GM12878 (cell line): ENCODE measurements at regions not wholly inside any gene's neighbourhood (a gene's known extent, or its start where the extent isn't known, plus 50 kb on each side); places are given as distances from the start of the nearest gene placed in this dataset.

Experiments used
- BHLHE40 ChIP-seq, 2 experiments: fragments of 450-650 bp in 1 of 2; IDR thresholded peaks; 2 replicates each; pipeline ENCODE4 v1.6.1; 2011 to 2017; ENCODE audit warnings: low read depth in 2 of 2, borderline replicate concordance in 1 of 2, improper control_type of control experiment in 1 of 2, low read length in 1 of 2, mild to moderate bottlenecking in 1 of 2
- CREB1 ChIP-seq: IDR thresholded peaks from 2 replicates; pipeline ENCODE4 v1.6.1; 2012; ENCODE audit warnings: low read depth, mild to moderate bottlenecking, inconsistent platforms
- EP300 ChIP-seq, 2 experiments: fragments of 150-350 bp in 1 of 2; IDR thresholded peaks; 2 replicates each; pipeline ENCODE4 v1.6.1; 2011 to 2012; ENCODE audit warnings: low read depth in 2 of 2, low read length in 2 of 2, borderline replicate concordance in 1 of 2, improper control_type of control experiment in 1 of 2, inconsistent platforms in 1 of 2; ENCODE audit not compliant: control insufficient read depth in 1 of 2
- ETV6 ChIP-seq, 2 experiments: fragments of 450-650 bp in 1 of 2; IDR thresholded peaks in 1 of 2; conservative IDR thresholded peaks in 1 of 2; 2 replicates each; pipeline ENCODE4 v1.6.1; 2014; ENCODE audit warnings: antibody characterized with exemption in 1 of 2, borderline replicate concordance in 1 of 2, low read depth in 1 of 2, mild to moderate bottlenecking in 1 of 2, moderate library complexity in 1 of 2
- GABPA ChIP-seq: IDR thresholded peaks from 2 replicates; pipeline ENCODE4 v1.6.1; 2014; ENCODE audit warnings: antibody characterized with exemption, low read depth, mild to moderate bottlenecking, inconsistent platforms
- RFX5 ChIP-seq: IDR thresholded peaks from 2 replicates; pipeline ENCODE4 v1.6.1; 2011; ENCODE audit warnings: low read depth, low read length, improper control_type of control experiment
- SIN3A ChIP-seq: IDR thresholded peaks from 2 replicates; pipeline ENCODE4 v1.6.1; 2012; ENCODE audit warnings: low read depth, low read length, improper control_type of control experiment
- SP1 ChIP-seq: IDR thresholded peaks from one replicate; pipeline ENCODE4 v1.6.1; 2011; ENCODE audit warnings: low read depth, low read length
- SUZ12 ChIP-seq: fragments of 200-600 bp; sonication (generic); IDR thresholded peaks from one replicate; pipeline ENCODE4 v1.6.1; 2018; ENCODE audit warnings: antibody characterized with exemption, mild to moderate bottlenecking; ENCODE audit not compliant: unreplicated experiment
- TAF1 ChIP-seq: IDR thresholded peaks from 2 replicates; pipeline ENCODE4 v1.6.1; 2011; ENCODE audit warnings: mild to moderate bottlenecking, low read depth, low read length, borderline replicate concordance
- TARDBP ChIP-seq: IDR thresholded peaks from 2 replicates; pipeline ENCODE4 v1.6.1; 2016; ENCODE audit warnings: borderline replicate concordance

GRCh38 chr19:32017176-32017953 is 328.0 kb upstream of the ZNF507 start:
- TF ChIP-seq BHLHE40 (IDR thresholded peaks at IDR 0.05; ENCODE audit: borderline replicate concordance in 1 of 2, low read depth in 2 of 2, low read length in 1 of 2) (no peak), SIN3A (no peak), ETV6 (conservative IDR thresholded peaks at IDR 0.05 in 1 of 2, IDR thresholded peaks at IDR 0.05 in 1 of 2; ENCODE audit: borderline replicate concordance in 1 of 2, low read depth in 1 of 2) (no peak), TARDBP (no peak), GABPA (no peak), RFX5 (no peak), SP1 (no peak), TAF1 (no peak), EP300 (IDR thresholded peaks at IDR 0.05; ENCODE audit: borderline replicate concordance in 1 of 2, control insufficient read depth in 1 of 2, low read depth in 2 of 2, low read length in 2 of 2) (no peak), SUZ12 (no peak), CREB1 (no peak)
